MM.1S (cell line): ENCODE measurements at regions not wholly inside any gene's neighbourhood (a gene's known extent, or its start where the extent isn't known, plus 50 kb on each side); places are given as distances from the start of the nearest gene placed in this dataset.

Source experiments
- CTCF ChIP-seq: fragments of 300-600 bp; sonication (generic); IDR thresholded peaks from 2 replicates; pipeline ENCODE4 v1.5.1; 2016; ENCODE audit warnings: antibody characterized with exemption, low read length, mixed read lengths
- EZH2phosphoT487 ChIP-seq: fragments of 300-600 bp; sonication (generic); IDR thresholded peaks from 2 replicates; pipeline ENCODE4 v1.6.1; 2018; ENCODE audit warnings: antibody characterized with exemption, low read length

- TF ChIP-seq CTCF (no peak), EZH2phosphoT487 (no peak)
Measured at GRCh38 chr1:242662886-242663285, 138.4 kb upstream of the PLD5 start.
